Brain microvascular endothelial cell (primary cell): ENCODE measurements at regions not wholly inside any gene's neighbourhood (a gene's known extent, or its start where the extent isn't known, plus 50 kb on each side); places are given as distances from the start of the nearest gene placed in this dataset.

Source experiments
- DNase-seq: peaks from one replicate; pipeline ENCODE4 v3.0.0-alpha.2; 2020
- H3K27ac ChIP-seq: fragments of 250-450 bp; sonication (Bioruptor Pico); 2 replicates; pipeline ENCODE4 v1.5.1; 2020; ENCODE audit warnings: mild to moderate bottlenecking, moderate library complexity
- H3K27me3 ChIP-seq: fragments of 250-450 bp; sonication (Bioruptor Pico); replicated peaks from 2 replicates; pipeline ENCODE4 v1.5.1; 2020; ENCODE audit warnings: mild to moderate bottlenecking
- H3K36me3 ChIP-seq: fragments of 250-450 bp; sonication (Bioruptor Pico); replicated peaks from 2 replicates; pipeline ENCODE4 v1.5.1; 2020; ENCODE audit warnings: mild to moderate bottlenecking
- H3K4me3 ChIP-seq: 2 replicates; pipeline ENCODE4 v1.5.1; 2011; ENCODE audit warnings: low read depth, mild to moderate bottlenecking, control low read depth, low read length, moderate library complexity
- CTCF ChIP-seq: IDR thresholded peaks from 2 replicates; pipeline ENCODE4 v1.5.1; 2011; ENCODE audit warnings: low read depth, mild to moderate bottlenecking, moderate library complexity, low read length, control low read depth, inconsistent platforms; ENCODE audit errors: missing control alignments
- in situ Hi-C: cut with HindIII; loops from 2 replicates; pipeline ENCODE4 v1.10.0; 2017; ENCODE audit warnings: low sequenced_read_pairs, low pct_ligation_motif_present

GRCh38 chr1:240682859-240683242, 70.9 kb upstream of the GREM2 start:
- in situ Hi-C loops, result no loop called here

GRCh38 chr1:240682166-240682858, 70.4 kb upstream of the GREM2 start:
- Histone ChIP-seq H3K36me3 (no peaks in the 10 kb centered on the region), H3K4me3 (no peak overlapping the region), H3K27ac (no peak overlapping the region), H3K27me3 (no peaks in the 10 kb centered on the region)
- DNase-seq, result no peak
- in situ Hi-C loops, result no loop called here
- TF ChIP-seq CTCF, result no peak

More at GRCh38 chr1:240682859-240683242, 70.9 kb upstream of the GREM2 start:
- Histone ChIP-seq H3K4me3 (no peak overlapping the region), H3K36me3 (no peaks in the 10 kb centered on the region), H3K27ac (no peak overlapping the region), H3K27me3 (no peaks in the 10 kb centered on the region)
- DNase-seq, result no peak
- TF ChIP-seq CTCF, result no peak

- in situ Hi-C loops, result no loop called here
- no peak for DNase-seq
- Histone ChIP-seq H3K27me3 (no peaks in the 10 kb centered on the region), H3K36me3 (no peaks in the 10 kb centered on the region), H3K27ac (no peak overlapping the region), H3K4me3 (no peak overlapping the region)
- TF ChIP-seq CTCF, result no peak
These were observed 60.3 kb upstream of the GREM2 start for GRCh38 chr1:240672132-240672811.

- no peak overlapping the region for H3K4me3 ChIP-seq
- no peak for TF ChIP-seq CTCF
- no peak overlapping the region for H3K27ac ChIP-seq
- in situ Hi-C loops, result no loop called here
- no peaks in the 10 kb centered on the region for H3K27me3 ChIP-seq
- no peak for DNase-seq
- no peaks in the 10 kb centered on the region for H3K36me3 ChIP-seq
These were observed 55.4 kb upstream of the GREM2 start for GRCh38 chr1:240667351-240667750.

GRCh38 chr1:240666568-240667198, 54.7 kb upstream of the GREM2 start:
- no peak overlapping the region for H3K4me3 ChIP-seq
- no peak for TF ChIP-seq CTCF
- in situ Hi-C loops, result no loop called here
- no peak for DNase-seq
- no peak overlapping the region for H3K27ac ChIP-seq
- H3K27me3 ChIP-seq, result no peaks in the 10 kb centered on the region
- no peaks in the 10 kb centered on the region for H3K36me3 ChIP-seq
